ENCODE measurements at regions not wholly inside any gene's neighbourhood (a gene's known extent, or its start where the extent isn't known, plus 50 kb on each side); places are given as distances from the start of the nearest gene placed in this dataset.

GRCh38 chr7:54394834-54395233 is 147.3 kb upstream of the VSTM2A start:
- TF ChIP-seq OSR1 (CRISPR knock-in tag; IDR thresholded peaks at IDR 0.05) (no peak), ARNTL (CRISPR knock-in tag; IDR thresholded peaks at IDR 0.05; ENCODE audit: borderline replicate concordance, low read depth) (no peak), TCF4 (CRISPR knock-in tag; IDR thresholded peaks at IDR 0.05; ENCODE audit: borderline replicate concordance) (no peak), RARB (CRISPR knock-in tag; IDR thresholded peaks at IDR 0.05) (no peak), ZNF70 (CRISPR knock-in tag; IDR thresholded peaks at IDR 0.05) (no peak), ZC3H10 (CRISPR knock-in tag; IDR thresholded peaks at IDR 0.05) (no peak)
